ENCODE measurements at regions not wholly inside any gene's neighbourhood (a gene's known extent, or its start where the extent isn't known, plus 50 kb on each side); places are given as distances from the start of the nearest gene placed in this dataset.

DNA sequence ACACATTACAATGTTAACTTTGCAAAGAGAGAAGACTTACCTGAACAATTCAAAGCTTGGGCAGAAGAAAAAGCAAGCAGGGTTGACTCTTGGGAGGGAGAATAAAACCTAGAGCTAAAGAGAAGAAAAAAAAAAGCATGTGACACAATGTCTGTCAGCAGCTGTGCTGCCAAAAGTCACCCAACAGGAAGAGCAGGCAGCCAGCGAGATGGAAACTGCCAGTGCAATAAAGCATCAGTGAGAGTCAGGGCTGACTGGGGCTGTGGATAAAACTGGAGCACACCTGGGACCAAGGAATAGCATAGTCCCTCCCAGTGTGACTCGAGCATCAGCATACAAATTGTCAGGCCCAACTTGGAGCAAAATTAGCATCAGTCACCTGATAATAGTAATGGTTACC is 65.0 kb upstream of the SLC22A15 start:
- no peak overlapping the region for H2AFZ ChIP-seq (ENCODE audit: low read depth, low read length)
- H3K27me3 ChIP-seq (ENCODE audit: control insufficient read depth in 2 of 2, insufficient read depth in 2 of 2, low read length in 2 of 2): peaks cover under 1 to 5% of the 10 kb centered on the region in 2 experiments; a peak in 2 of 5 replicates
- TF ChIP-seq PHB (CRISPR knock-in tag; IDR thresholded peaks at IDR 0.05): no peak
- no peak for TF ChIP-seq SREBF2 (CRISPR knock-in tag; IDR thresholded peaks at IDR 0.05)
- TF ChIP-seq RBFOX2 (IDR thresholded peaks at IDR 0.05; ENCODE audit: low read depth, low read length): no peak
- TF ChIP-seq PRMT5 (CRISPR knock-in tag; IDR thresholded peaks at IDR 0.05): no peak
- TF ChIP-seq PHF8 (IDR thresholded peaks at IDR 0.05; ENCODE audit: borderline replicate concordance, low read length): no peak
- TF ChIP-seq, protein P1, sequence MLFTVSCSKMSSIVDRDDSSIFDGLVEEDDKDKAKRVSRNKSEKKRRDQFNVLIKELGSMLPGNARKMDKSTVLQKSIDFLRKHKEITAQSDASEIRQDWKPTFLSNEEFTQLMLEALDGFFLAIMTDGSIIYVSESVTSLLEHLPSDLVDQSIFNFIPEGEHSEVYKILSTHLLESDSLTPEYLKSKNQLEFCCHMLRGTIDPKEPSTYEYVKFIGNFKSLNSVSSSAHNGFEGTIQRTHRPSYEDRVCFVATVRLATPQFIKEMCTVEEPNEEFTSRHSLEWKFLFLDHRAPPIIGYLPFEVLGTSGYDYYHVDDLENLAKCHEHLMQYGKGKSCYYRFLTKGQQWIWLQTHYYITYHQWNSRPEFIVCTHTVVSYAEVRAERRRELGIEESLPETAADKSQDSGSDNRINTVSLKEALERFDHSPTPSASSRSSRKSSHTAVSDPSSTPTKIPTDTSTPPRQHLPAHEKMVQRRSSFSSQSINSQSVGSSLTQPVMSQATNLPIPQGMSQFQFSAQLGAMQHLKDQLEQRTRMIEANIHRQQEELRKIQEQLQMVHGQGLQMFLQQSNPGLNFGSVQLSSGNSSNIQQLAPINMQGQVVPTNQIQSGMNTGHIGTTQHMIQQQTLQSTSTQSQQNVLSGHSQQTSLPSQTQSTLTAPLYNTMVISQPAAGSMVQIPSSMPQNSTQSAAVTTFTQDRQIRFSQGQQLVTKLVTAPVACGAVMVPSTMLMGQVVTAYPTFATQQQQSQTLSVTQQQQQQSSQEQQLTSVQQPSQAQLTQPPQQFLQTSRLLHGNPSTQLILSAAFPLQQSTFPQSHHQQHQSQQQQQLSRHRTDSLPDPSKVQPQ (CRISPR knock-in tag; IDR thresholded peaks at IDR 0.05; ENCODE audit: borderline replicate concordance): no peak
- no peak for TF ChIP-seq FOXP1 (CRISPR knock-in tag; IDR thresholded peaks at IDR 0.05)
- TF ChIP-seq BCOR (IDR thresholded peaks at IDR 0.05): no peak
- no peak for TF ChIP-seq PURB (CRISPR knock-in tag; IDR thresholded peaks at IDR 0.05; ENCODE audit: low read depth)
- no peak for TF ChIP-seq HDGF (IDR thresholded peaks at IDR 0.05)
- no peak for TF ChIP-seq ZNF253 (CRISPR knock-in tag; conservative IDR thresholded peaks at IDR 0.05)
- TF ChIP-seq, protein P2, sequence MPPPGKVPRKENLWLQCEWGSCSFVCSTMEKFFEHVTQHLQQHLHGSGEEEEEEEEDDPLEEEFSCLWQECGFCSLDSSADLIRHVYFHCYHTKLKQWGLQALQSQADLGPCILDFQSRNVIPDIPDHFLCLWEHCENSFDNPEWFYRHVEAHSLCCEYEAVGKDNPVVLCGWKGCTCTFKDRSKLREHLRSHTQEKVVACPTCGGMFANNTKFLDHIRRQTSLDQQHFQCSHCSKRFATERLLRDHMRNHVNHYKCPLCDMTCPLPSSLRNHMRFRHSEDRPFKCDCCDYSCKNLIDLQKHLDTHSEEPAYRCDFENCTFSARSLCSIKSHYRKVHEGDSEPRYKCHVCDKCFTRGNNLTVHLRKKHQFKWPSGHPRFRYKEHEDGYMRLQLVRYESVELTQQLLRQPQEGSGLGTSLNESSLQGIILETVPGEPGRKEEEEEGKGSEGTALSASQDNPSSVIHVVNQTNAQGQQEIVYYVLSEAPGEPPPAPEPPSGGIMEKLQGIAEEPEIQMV (tag; conservative IDR thresholded peaks at IDR 0.05; ENCODE audit: low read depth): no peak
- no peak for TF ChIP-seq SIN3B (IDR thresholded peaks at IDR 0.05; ENCODE audit: low read depth)
- TF ChIP-seq SRF (CRISPR knock-in tag; IDR thresholded peaks at IDR 0.05): no peak
- H3K4me3 ChIP-seq: no peak overlapping the region
- ATAC-seq: no peak
- FAIRE-seq: no peak
- no peaks in the 10 kb centered on the region for H3K9me1 ChIP-seq (ENCODE audit: control insufficient read depth, insufficient read depth, low read length)
- CTCF ChIA-PET (ENCODE audit: low intra/inter-chr PET ratio): no interaction called here
- DNase-seq (ENCODE audit: extremely low read depth in 1 of 4, low spot score in 3 of 4): no peak
- H4K20me1 ChIP-seq (replicated peaks; ENCODE audit: control insufficient read depth, insufficient read depth, low read length): no peaks in the 10 kb centered on the region
- H3K9me3 ChIP-seq (replicated peaks; ENCODE audit: control insufficient read depth, insufficient read depth, low read depth, low read length): no peaks in the 10 kb centered on the region
- in situ Hi-C loops (cut with MboI) (no loop called here), intact Hi-C loops (cut with micrococcal nuclease) (no loop called here)
- H3K27ac ChIP-seq (ENCODE audit: extremely low read depth, low read depth, low read length): no peak overlapping the region
- H3K79me2 ChIP-seq (ENCODE audit: control insufficient read depth, insufficient read depth, low read length): no peaks in the 10 kb centered on the region
- no peak overlapping the region for H3K4me2 ChIP-seq (ENCODE audit: insufficient read depth, low read length)
- POLR2A ChIA-PET: interaction anchor here (0.6 kb wide), 1 partner anchor 1093 kb away, joined by 3 read pairs; no protein-coding TSS in a partner anchor
- no peaks in the 10 kb centered on the region for H3K4me1 ChIP-seq (replicated peaks in 1 of 2; ENCODE audit: control insufficient read depth in 2 of 2, insufficient read depth in 2 of 2, low read length in 2 of 2)
- no peak overlapping the region for H3K9ac ChIP-seq (ENCODE audit: insufficient read depth in 1 of 2, low read depth in 2 of 2, low read length in 2 of 2)
- WGBS (ENCODE audit: insufficient coverage, low coverage, missing lambda C conversion rate): 2% methylated on average over 2 of the region's 2 CpGs
- no peaks in the 10 kb centered on the region for H3K36me3 ChIP-seq (ENCODE audit: control insufficient read depth, insufficient read depth, low read length)
- no TSS peak for BruUV-seq (replicated peaks)
